ENCODE measurements at regions not wholly inside any gene's neighbourhood (a gene's known extent, or its start where the extent isn't known, plus 50 kb on each side); places are given as distances from the start of the nearest gene placed in this dataset.

GRCh38 chr1:168631671-168632400 lies 55.4 kb downstream of the XCL1 start:
- intact Hi-C loops (cut with DNase I): no loop called here
- no peak for DNase-seq (ENCODE audit: low spot score)
- no peak for ATAC-seq

- no peak for ATAC-seq
- intact Hi-C loops (cut with DNase I): no loop called here
- no peak for DNase-seq (ENCODE audit: low spot score)
These were observed 58.6 kb downstream of the XCL1 start for GRCh38 chr1:168634951-168635532.

GRCh38 chr1:168636200-168636599 lies 59.8 kb downstream of the XCL1 start:
- ATAC-seq (peak; percentile 79), DNase-seq (ENCODE audit: low spot score) (no peak)
- intact Hi-C loops (cut with DNase I): no loop called here

GRCh38 chr1:168636642-168637111 lies 60.3 kb downstream of the XCL1 start:
- intact Hi-C loops (cut with DNase I): no loop called here
- DNase-seq (ENCODE audit: low spot score) (no peak), ATAC-seq (peak; percentile 88)

- intact Hi-C loops (cut with DNase I): no loop called here
- no peak for ATAC-seq
- DNase-seq (ENCODE audit: low spot score): no peak
These were observed 61.1 kb downstream of the XCL1 start for GRCh38 chr1:168637350-168637991.

GRCh38 chr1:168638884-168639283 lies 62.5 kb downstream of the XCL1 start:
- DNase-seq (ENCODE audit: low spot score) (no peak), ATAC-seq (no peak)
- intact Hi-C loops (cut with DNase I): no loop called here

GRCh38 chr1:168640182-168640581 lies 63.8 kb downstream of the XCL1 start:
- DNase-seq (ENCODE audit: low spot score) (no peak), ATAC-seq (no peak)
- intact Hi-C loops (cut with DNase I): no loop called here

GRCh38 chr1:168640836-168641235 lies 64.4 kb downstream of the XCL1 start:
- ATAC-seq (no peak), DNase-seq (ENCODE audit: low spot score) (no peak)
- intact Hi-C loops (cut with DNase I): no loop called here

- intact Hi-C loops (cut with DNase I): no loop called here
These were observed 66.7 kb downstream of the XCL1 start for GRCh38 chr1:168643152-168643551.

More at GRCh38 chr1:168643152-168643551, 66.7 kb downstream of the XCL1 start:
- ATAC-seq (no peak), DNase-seq (ENCODE audit: low spot score) (no peak)

Measured in sciatic nerve (tissue), 2 donors.